PC-9 (cell line): ENCODE measurements at regions not wholly inside any gene's neighbourhood (a gene's known extent, or its start where the extent isn't known, plus 50 kb on each side); places are given as distances from the start of the nearest gene placed in this dataset.

ENCODE experiments used
- BruUV-seq: library from RNA; stranded (reverse); fragments of 400-500 nt; replicated peaks from 2 replicates; lab custom pipeline; 2021; lab: Mats Ljungman, UMichigan
- CTCF ChIA-PET: fragments of 300-600 bp; sonication (Branson Sonifier 250); formaldehyde crosslinking; loops from one replicate; lab custom pipeline; 2022; ENCODE audit warnings: antibody characterized with exemption; lab: Charles Lee
- POLR2A ChIA-PET: fragments of 300-600 bp; sonication (Branson Sonifier 250); formaldehyde crosslinking; loops from one replicate; lab custom pipeline; 2022; ENCODE audit warnings: antibody characterized with exemption; ENCODE audit not compliant: unreplicated experiment; lab: Charles Lee
- DNase-seq, 2 experiments: peaks; one replicate each; pipeline versions ENCODE4 v3.0.0 to v3.0.0-alpha.2; 2015 to 2022; ENCODE audit warnings: mixed read lengths in 1 of 2
- H2AFZ ChIP-seq: fragments of 200-600 bp; sonication (generic); 2 replicates; pipeline ENCODE4 v1.8.1; 2017; ENCODE audit warnings: antibody characterized with exemption
- H3F3A ChIP-seq: fragments of 200-600 bp; sonication (generic); 2 replicates; pipeline ENCODE4 v1.8.1; 2017; ENCODE audit warnings: antibody characterized with exemption, mild to moderate bottlenecking, low read depth; ENCODE audit not compliant: insufficient read depth
- H3K27ac ChIP-seq: fragments of 200-600 bp; sonication (generic); 2 replicates; pipeline ENCODE4 v1.6.1; 2016; ENCODE audit warnings: mixed run types
- H3K27me3 ChIP-seq: fragments of 200-600 bp; sonication (generic); 2 replicates; pipeline ENCODE4 v1.6.1; 2016; ENCODE audit warnings: low read depth, mixed run types; ENCODE audit not compliant: insufficient read depth
- H3K36me3 ChIP-seq: fragments of 200-600 bp; sonication (generic); 2 replicates; pipeline ENCODE4 v1.6.1; 2016; ENCODE audit warnings: low read depth, mixed run types
- H3K4me1 ChIP-seq: fragments of 200-600 bp; sonication (generic); replicated peaks from 2 replicates; pipeline ENCODE4 v1.6.1; 2016; ENCODE audit warnings: mixed run types; ENCODE audit not compliant: insufficient read depth
- H3K4me2 ChIP-seq: fragments of 200-600 bp; sonication (generic); 2 replicates; pipeline ENCODE4 v1.6.1; 2017; ENCODE audit warnings: mixed run types
- H3K4me3 ChIP-seq: fragments of 200-600 bp; sonication (generic); 2 replicates; pipeline ENCODE4 v1.6.1; 2016; ENCODE audit warnings: mixed run types
- H3K79me2 ChIP-seq: fragments of 200-600 bp; sonication (generic); 2 replicates; pipeline ENCODE4 v1.6.1; 2017; ENCODE audit warnings: low read depth, mixed run types
- H3K9me2 ChIP-seq: fragments of 200-600 bp; sonication (generic); 2 replicates; pipeline ENCODE4 v1.8.1; 2017; ENCODE audit warnings: mild to moderate bottlenecking; ENCODE audit not compliant: insufficient read depth
- H3K9me3 ChIP-seq: fragments of 200-600 bp; sonication (generic); 2 replicates; pipeline ENCODE4 v1.8.1; 2016; ENCODE audit warnings: low read depth; ENCODE audit not compliant: insufficient read depth
- H4K20me1 ChIP-seq: fragments of 200-600 bp; sonication (generic); 2 replicates; pipeline ENCODE4 v1.8.1; 2017; ENCODE audit not compliant: insufficient read depth
- CTCF ChIP-seq: fragments of 200-600 bp; sonication (generic); conservative IDR thresholded peaks from 2 replicates; pipeline ENCODE4 v1.6.1; 2017; ENCODE audit warnings: mixed run types, antibody characterized with exemption, mild to moderate bottlenecking, moderate library complexity
- EZH2 ChIP-seq: fragments of 200-600 bp; sonication (generic); IDR thresholded peaks from 2 replicates; pipeline ENCODE4 v1.8.0; 2017; ENCODE audit warnings: antibody characterized with exemption, low read depth
- intact Hi-C: fragments of 100-400 bp; cut with micrococcal nuclease; formaldehyde crosslinking; loops from one replicate; pipeline ENCODE4 v1.10.0; 2022; ENCODE audit not compliant: unreplicated experiment

- Histone ChIP-seq H3K9me3 (no peaks in the 10 kb centered on the region), H3K27me3 (no peaks in the 10 kb centered on the region), H3K27ac (no peak overlapping the region), H3K4me1 (no peaks in the 10 kb centered on the region), H3K4me3 (no peak overlapping the region), H3K79me2 (no peaks in the 10 kb centered on the region), H3F3A (no peaks in the 10 kb centered on the region), H3K36me3 (no peaks in the 10 kb centered on the region), H4K20me1 (no peaks in the 10 kb centered on the region), H3K4me2 (no peak overlapping the region), H2AFZ (no peak overlapping the region), H3K9me2 (no peaks in the 10 kb centered on the region)
- no TSS peak for BruUV-seq
- POLR2A ChIA-PET: interaction anchor here (1.0 kb wide), 1 partner anchor 160 kb away, joined by 3 read pairs; no protein-coding TSS in a partner anchor
- no peak for TF ChIP-seq CTCF
- TF ChIP-seq EZH2: no peak
- intact Hi-C loops: no loop called here
- CTCF ChIA-PET: interaction anchor here (1.3 kb wide), 1 partner anchor 80 kb away, joined by 3 read pairs; the partner anchor contains the start of gene MAML3
- DNase-seq: no peak
Measured at GRCh38 chr4:140234697-140235060, 80.7 kb upstream of the MAML3 start.

- no peak overlapping the region for H3K27ac ChIP-seq
- no peak overlapping the region for H3K4me3 ChIP-seq
- intact Hi-C loops: no loop called here
- no peak overlapping the region for H3K4me2 ChIP-seq
- POLR2A ChIA-PET: interaction anchor here (1.0 kb wide), 1 partner anchor 160 kb away, joined by 3 read pairs; no protein-coding TSS in a partner anchor
- no peaks in the 10 kb centered on the region for H3F3A ChIP-seq
- peaks cover 4% of the 10 kb centered on the region for H3K4me1 ChIP-seq
- H3K9me3 ChIP-seq: no peaks in the 10 kb centered on the region
- 0 out of 2 replicates have a peak overlapping the region, but pooled peaks have one; percentile 43 for H2AFZ ChIP-seq
- TF ChIP-seq CTCF (no peak), EZH2 (no peak)
- no peaks in the 10 kb centered on the region for H3K36me3 ChIP-seq
- H3K9me2 ChIP-seq: no peaks in the 10 kb centered on the region
- CTCF ChIA-PET: no interaction called here
- BruUV-seq: no TSS peak
- H4K20me1 ChIP-seq: no peaks in the 10 kb centered on the region
- no peak for DNase-seq
- no peaks in the 10 kb centered on the region for H3K79me2 ChIP-seq
- no peaks in the 10 kb centered on the region for H3K27me3 ChIP-seq
Measured at GRCh38 chr4:140233791-140234696, 80.1 kb upstream of the MAML3 start.

GRCh38 chr4:140229881-140230280, 75.9 kb upstream of the MAML3 start:
- Histone ChIP-seq H3K36me3 (no peaks in the 10 kb centered on the region), H3K27me3 (no peaks in the 10 kb centered on the region), H3K79me2 (no peaks in the 10 kb centered on the region), H3K27ac (no peak overlapping the region), H2AFZ (no peak overlapping the region), H4K20me1 (no peaks in the 10 kb centered on the region), H3K4me1 (peaks cover 15% of the 10 kb centered on the region), H3F3A (no peaks in the 10 kb centered on the region), H3K9me3 (no peaks in the 10 kb centered on the region), H3K4me2 (no peak overlapping the region), H3K4me3 (no peak overlapping the region), H3K9me2 (no peaks in the 10 kb centered on the region)
- ChIA-PET POLR2A (no interaction called here), CTCF (no interaction called here)
- no peak for DNase-seq
- no TSS peak for BruUV-seq
- TF ChIP-seq EZH2 (no peak), CTCF (no peak)
- intact Hi-C loops: no loop called here
